NT2/D1 (cell line): ENCODE measurements at regions not wholly inside any gene's neighbourhood (a gene's known extent, or its start where the extent isn't known, plus 50 kb on each side); places are given as distances from the start of the nearest gene placed in this dataset.

ENCODE experiments used
- SUZ12 ChIP-seq: IDR thresholded peaks from 2 replicates; pipeline ENCODE4 v1.6.1; 2011; ENCODE audit not compliant: insufficient read length, insufficient read depth; ENCODE audit errors: extremely low read depth
- ZNF274 ChIP-seq: IDR thresholded peaks from 2 replicates; pipeline ENCODE4 v1.6.1; 2011; ENCODE audit warnings: mild to moderate bottlenecking, low read depth, low read length

- no peak for TF ChIP-seq ZNF274
- TF ChIP-seq SUZ12: no peak
Measured at GRCh38 chr4:154939851-154940250, 158.8 kb downstream of the RBM46 start.
